HEK293 (cell line): ENCODE measurements at regions not wholly inside any gene's neighbourhood (a gene's known extent, or its start where the extent isn't known, plus 50 kb on each side); places are given as distances from the start of the nearest gene placed in this dataset.

Experiments
- CTCF ChIA-PET: fragments of 350-600 bp; formaldehyde crosslinking; extraction: SDS; loops from one replicate; lab custom pipeline; 2021; ENCODE audit warnings: antibody characterized with exemption; lab: Yijun Ruan, JAX
- POLR2A ChIA-PET: fragments of 300-600 bp; formaldehyde crosslinking; extraction: SDS; loops from one replicate; lab custom pipeline; 2020; ENCODE audit warnings: antibody characterized with exemption, inconsistent platforms; lab: Yijun Ruan, JAX
- H3K27ac ChIP-seq: fragments of 200-500 bp; sonication (Bioruptor generic); 2 replicates; pipeline ENCODE4 v1.5.1; 2014; ENCODE audit warnings: low read depth, low read length, control low read depth, inconsistent platforms; ENCODE audit errors: extremely low read depth
- H3K36me3 ChIP-seq, 2 experiments: fragments of 200-500 bp in 1 of 2; sonication (Bioruptor generic) in 1 of 2; 1 replicate in 1 of 2; 2 replicates in 1 of 2; pipeline ENCODE4 v1.5.1; 2014 to 2017; ENCODE audit warnings: inconsistent platforms in 2 of 2, low read length in 2 of 2; ENCODE audit not compliant: control insufficient read depth in 2 of 2, insufficient read depth in 1 of 2
- H3K4me1 ChIP-seq: fragments of 200-500 bp; sonication (Bioruptor generic); 2 replicates; pipeline ENCODE4 v1.5.1; 2014; ENCODE audit warnings: mild to moderate bottlenecking, low read length, inconsistent platforms; ENCODE audit not compliant: control insufficient read depth, insufficient read depth
- H3K4me3 ChIP-seq: 2 replicates; pipeline ENCODE4 v1.5.1; 2011; ENCODE audit warnings: low read depth, mild to moderate bottlenecking, control low read depth, low read length, moderate library complexity
- H3K9me3 ChIP-seq: fragments of 200-500 bp; sonication (Bioruptor generic); 2 replicates; pipeline ENCODE4 v1.5.1; 2014; ENCODE audit warnings: low read depth, low read length, inconsistent platforms; ENCODE audit not compliant: control insufficient read depth, insufficient read depth
- AEBP2 ChIP-seq: fragments of 450-650 bp; formaldehyde crosslinking; IDR thresholded peaks from 2 replicates; pipeline ENCODE4 v1.5.1; 2016; ENCODE audit warnings: missing biosample characterization, missing genetic modification characterization, borderline replicate concordance
- ELK4 ChIP-seq: IDR thresholded peaks from 2 replicates; pipeline ENCODE4 v1.6.1; 2011; ENCODE audit warnings: mild to moderate bottlenecking, low read depth, low read length, borderline replicate concordance
- PRDM2 ChIP-seq: fragments of 450-650 bp; formaldehyde crosslinking; IDR thresholded peaks from 2 replicates; pipeline ENCODE4 v1.5.1; 2016; ENCODE audit warnings: missing biosample characterization, missing genetic modification characterization, borderline replicate concordance
- PRDM6 ChIP-seq: fragments of 450-650 bp; formaldehyde crosslinking; IDR thresholded peaks from 2 replicates; pipeline ENCODE4 v1.5.1; 2017; ENCODE audit warnings: missing biosample characterization, missing genetic modification characterization
- ZNF112 ChIP-seq: fragments of 450-650 bp; formaldehyde crosslinking; IDR thresholded peaks from 2 replicates; pipeline ENCODE4 v1.5.0; 2017; ENCODE audit warnings: missing biosample characterization, missing genetic modification characterization
- ZNF146 ChIP-seq: fragments of 450-650 bp; formaldehyde crosslinking; IDR thresholded peaks from 2 replicates; pipeline ENCODE4 v1.5.1; 2016; ENCODE audit warnings: missing biosample characterization, missing genetic modification characterization
- ZNF155 ChIP-seq: fragments of 450-650 bp; formaldehyde crosslinking; IDR thresholded peaks from 2 replicates; pipeline ENCODE4 v1.5.1; 2016; ENCODE audit warnings: missing biosample characterization, missing genetic modification characterization
- ZNF174 ChIP-seq: fragments of 450-650 bp; formaldehyde crosslinking; IDR thresholded peaks from 2 replicates; pipeline ENCODE4 v1.5.0; 2017; ENCODE audit warnings: missing biosample characterization, mild to moderate bottlenecking, missing genetic modification characterization
- ZNF274 ChIP-seq, 2 experiments: fragments of 200-500 bp in 1 of 2; fragments of 450-650 bp in 1 of 2; sonication (Bioruptor generic) in 1 of 2; formaldehyde crosslinking in 1 of 2; IDR thresholded peaks; 2 replicates each; pipeline versions ENCODE4 v1.5.1 to v1.6.1; 2014 to 2016; ENCODE audit warnings: borderline replicate concordance in 1 of 2, inconsistent platforms in 1 of 2, low read length in 1 of 2, missing biosample characterization in 1 of 2, missing genetic modification characterization in 1 of 2
- ZNF280C ChIP-seq: fragments of 450-650 bp; formaldehyde crosslinking; IDR thresholded peaks from 2 replicates; pipeline ENCODE4 v1.5.1; 2016; ENCODE audit warnings: missing biosample characterization, missing genetic modification characterization
- ZNF514 ChIP-seq: fragments of 450-650 bp; formaldehyde crosslinking; IDR thresholded peaks from 2 replicates; pipeline ENCODE4 v1.5.1; 2016; ENCODE audit warnings: missing biosample characterization, missing genetic modification characterization
- ZNF76 ChIP-seq: fragments of 450-650 bp; formaldehyde crosslinking; IDR thresholded peaks from 2 replicates; pipeline ENCODE4; 2016; ENCODE audit warnings: low read depth, missing biosample characterization, missing genetic modification characterization, borderline replicate concordance

- ChIA-PET POLR2A (no interaction called here), CTCF (no interaction called here)
- H3K4me1 ChIP-seq, result no peaks in the 10 kb centered on the region
- H3K4me3 ChIP-seq, result no peak overlapping the region
- no peak overlapping the region for H3K27ac ChIP-seq
- TF ChIP-seq ZNF76 (tag by site-specific recombination), result no peak
- no peak for TF ChIP-seq AEBP2
- TF ChIP-seq ZNF514, result no peak
- TF ChIP-seq ZNF112 (tag by site-specific recombination), result no peak
- TF ChIP-seq ZNF274 (IDR thresholded peaks at IDR 0.05; ENCODE audit: low read length), result no peak
- no peak for TF ChIP-seq ZNF274 (tag by site-specific recombination; IDR thresholded peaks at IDR 0.05; ENCODE audit: borderline replicate concordance)
- no peak for TF ChIP-seq ELK4
- no peak for TF ChIP-seq ZNF146
- H3K9me3 ChIP-seq, result no peaks in the 10 kb centered on the region
- H3K36me3 ChIP-seq, result no peaks in the 10 kb centered on the region
Measured at GRCh38 chr2:117169036-117169765, 645.3 kb upstream of the DDX18 start.

- TF ChIP-seq ZNF174, result no peak
- no peak for TF ChIP-seq ZNF155 (tag by site-specific recombination)
- TF ChIP-seq ZNF280C (tag by site-specific recombination), result no peak
- TF ChIP-seq PRDM2 (tag by site-specific recombination), result no peak
- no peak for TF ChIP-seq PRDM6
- ChIA-PET CTCF (no interaction called here), POLR2A (no interaction called here)
- H3K27ac ChIP-seq, result no peak overlapping the region
- H3K4me1 ChIP-seq, result no peaks in the 10 kb centered on the region
- H3K36me3 ChIP-seq, result no peaks in the 10 kb centered on the region
- no peaks in the 10 kb centered on the region for H3K9me3 ChIP-seq
- H3K4me3 ChIP-seq, result no peak overlapping the region
Measured at GRCh38 chr2:117170897-117171296, 643.6 kb upstream of the DDX18 start.
